MM.1S (cell line): ENCODE measurements at regions not wholly inside any gene's neighbourhood (a gene's known extent, or its start where the extent isn't known, plus 50 kb on each side); places are given as distances from the start of the nearest gene placed in this dataset.

ENCODE experiments used
- DNase-seq: peaks from one replicate; pipeline ENCODE4 v3.0.0-alpha.2; 2015
- H2AFZ ChIP-seq: fragments of 300-600 bp; sonication (generic); 2 replicates; pipeline ENCODE4 v1.6.0; 2016; ENCODE audit warnings: antibody characterized with exemption, low read length
- H3F3A ChIP-seq: fragments of 300-600 bp; sonication (generic); 2 replicates; pipeline ENCODE4 v1.6.1; 2016; ENCODE audit warnings: mild to moderate bottlenecking, antibody characterized with exemption, low read length, moderate library complexity, mixed read lengths; ENCODE audit not compliant: insufficient read depth
- H3K27ac ChIP-seq: fragments of 300-600 bp; sonication (generic); 2 replicates; pipeline ENCODE4 v1.5.1; 2016; ENCODE audit warnings: mild to moderate bottlenecking, low read length
- H3K27me3 ChIP-seq: fragments of 300-600 bp; sonication (generic); replicated peaks from 2 replicates; pipeline ENCODE4 v1.6.0; 2016; ENCODE audit warnings: low read length; ENCODE audit not compliant: insufficient read depth
- H3K36me3 ChIP-seq: fragments of 300-600 bp; sonication (generic); replicated peaks from 2 replicates; pipeline ENCODE4 v1.6.1; 2016; ENCODE audit warnings: mild to moderate bottlenecking, low read length, mixed read lengths; ENCODE audit not compliant: insufficient read depth
- H3K4me1 ChIP-seq: fragments of 300-600 bp; sonication (generic); 2 replicates; pipeline ENCODE4 v1.6.1; 2016; ENCODE audit warnings: low read length, mixed read lengths
- H3K4me2 ChIP-seq: fragments of 300-600 bp; sonication (generic); 2 replicates; pipeline ENCODE4 v1.6.0; 2016; ENCODE audit warnings: low read depth, low read length
- H3K4me3 ChIP-seq: fragments of 300-600 bp; sonication (generic); 2 replicates; pipeline ENCODE4 v1.5.1; 2016; ENCODE audit warnings: low read length, mixed read lengths
- H3K79me2 ChIP-seq: fragments of 300-600 bp; sonication (generic); 2 replicates; pipeline ENCODE4 v1.6.1; 2016; ENCODE audit warnings: mixed run types, low read length, mixed read lengths
- H3K9ac ChIP-seq: fragments of 300-600 bp; sonication (generic); 2 replicates; pipeline ENCODE4 v1.6.1; 2016; ENCODE audit warnings: low read length, mixed read lengths
- H3K9me2 ChIP-seq: fragments of 300-600 bp; sonication (generic); replicated peaks from 2 replicates; pipeline ENCODE4 v1.6.1; 2016; ENCODE audit warnings: mild to moderate bottlenecking, low read length, mixed read lengths; ENCODE audit not compliant: insufficient read depth
- H3K9me3 ChIP-seq: fragments of 300-600 bp; sonication (generic); replicated peaks from 2 replicates; pipeline ENCODE4 v1.6.1; 2016; ENCODE audit warnings: mild to moderate bottlenecking, low read length, mixed read lengths; ENCODE audit not compliant: insufficient read depth
- H4K20me1 ChIP-seq: fragments of 300-600 bp; sonication (generic); 2 replicates; pipeline ENCODE4 v1.6.1; 2016; ENCODE audit warnings: mild to moderate bottlenecking, low read length, moderate library complexity, mixed read lengths; ENCODE audit not compliant: insufficient read depth
- EZH2 ChIP-seq: fragments of 300-600 bp; sonication (generic); optimal IDR thresholded peaks from 2 replicates; pipeline ENCODE3; 2017; ENCODE audit warnings: low read depth, mild to moderate bottlenecking, antibody characterized with exemption, low read length, mixed read lengths
- EZH2phosphoT487 ChIP-seq: fragments of 300-600 bp; sonication (generic); IDR thresholded peaks from 2 replicates; pipeline ENCODE4 v1.6.1; 2018; ENCODE audit warnings: antibody characterized with exemption, low read length
- TF ChIP-seq, protein P1 (sequence below): fragments of 300-600 bp; sonication (generic); IDR thresholded peaks from 2 replicates; pipeline ENCODE4 v1.5.1; 2016; ENCODE audit warnings: antibody characterized with exemption, low read length, mixed read lengths

DNA sequence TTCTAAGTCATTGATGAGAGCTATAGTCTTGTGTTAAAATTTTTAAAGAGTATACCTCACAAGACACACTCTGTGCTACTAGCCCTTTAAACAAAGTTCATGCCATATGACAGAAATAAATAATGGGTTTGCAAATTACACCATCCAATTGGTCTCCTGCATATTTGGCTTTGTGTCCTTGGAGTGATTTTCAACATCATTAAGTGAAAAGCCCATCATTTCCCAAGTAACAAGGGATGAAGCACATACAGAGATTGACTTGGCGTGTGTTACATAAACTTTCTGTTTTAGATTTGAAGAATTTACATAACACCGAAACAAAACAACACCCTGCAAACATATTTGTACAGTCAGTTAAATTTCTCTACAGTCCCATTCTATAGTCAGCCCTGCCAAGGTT lies 216.9 kb upstream of the NEIL3 start:
- Histone ChIP-seq H3K79me2 (no peaks in the 10 kb centered on the region), H3K36me3 (no peaks in the 10 kb centered on the region), H3K9me2 (no peaks in the 10 kb centered on the region), H3K27me3 (no peaks in the 10 kb centered on the region), H2AFZ (no peak overlapping the region), H3K4me2 (no peak overlapping the region), H3K9me3 (no peaks in the 10 kb centered on the region), H3K4me1 (no peaks in the 10 kb centered on the region), H3K27ac (no peak overlapping the region), H3K9ac (no peak overlapping the region), H4K20me1 (no peaks in the 10 kb centered on the region), H3F3A (no peaks in the 10 kb centered on the region), H3K4me3 (no peak overlapping the region)
- TF ChIP-seq EZH2phosphoT487 (no peak), EZH2 (no peak)
- TF ChIP-seq, protein P1, sequence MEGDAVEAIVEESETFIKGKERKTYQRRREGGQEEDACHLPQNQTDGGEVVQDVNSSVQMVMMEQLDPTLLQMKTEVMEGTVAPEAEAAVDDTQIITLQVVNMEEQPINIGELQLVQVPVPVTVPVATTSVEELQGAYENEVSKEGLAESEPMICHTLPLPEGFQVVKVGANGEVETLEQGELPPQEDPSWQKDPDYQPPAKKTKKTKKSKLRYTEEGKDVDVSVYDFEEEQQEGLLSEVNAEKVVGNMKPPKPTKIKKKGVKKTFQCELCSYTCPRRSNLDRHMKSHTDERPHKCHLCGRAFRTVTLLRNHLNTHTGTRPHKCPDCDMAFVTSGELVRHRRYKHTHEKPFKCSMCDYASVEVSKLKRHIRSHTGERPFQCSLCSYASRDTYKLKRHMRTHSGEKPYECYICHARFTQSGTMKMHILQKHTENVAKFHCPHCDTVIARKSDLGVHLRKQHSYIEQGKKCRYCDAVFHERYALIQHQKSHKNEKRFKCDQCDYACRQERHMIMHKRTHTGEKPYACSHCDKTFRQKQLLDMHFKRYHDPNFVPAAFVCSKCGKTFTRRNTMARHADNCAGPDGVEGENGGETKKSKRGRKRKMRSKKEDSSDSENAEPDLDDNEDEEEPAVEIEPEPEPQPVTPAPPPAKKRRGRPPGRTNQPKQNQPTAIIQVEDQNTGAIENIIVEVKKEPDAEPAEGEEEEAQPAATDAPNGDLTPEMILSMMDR = no peak
- no peak for DNase-seq

- Histone ChIP-seq H3K9me3 (no peaks in the 10 kb centered on the region), H4K20me1 (no peaks in the 10 kb centered on the region), H3K27ac (no peak overlapping the region), H3K27me3 (no peaks in the 10 kb centered on the region), H3F3A (no peaks in the 10 kb centered on the region), H3K4me2 (no peak overlapping the region), H2AFZ (no peak overlapping the region), H3K4me1 (no peaks in the 10 kb centered on the region), H3K9me2 (no peaks in the 10 kb centered on the region), H3K4me3 (no peak overlapping the region), H3K79me2 (no peaks in the 10 kb centered on the region), H3K9ac (no peak overlapping the region), H3K36me3 (no peaks in the 10 kb centered on the region)
- peak; percentile 8 for DNase-seq
- TF ChIP-seq, protein P1 = no peak
- TF ChIP-seq EZH2 = no peak
- no peak for TF ChIP-seq EZH2phosphoT487
Observed at GRCh38 chr4:177093964-177094363, 215.7 kb upstream of the NEIL3 start.

DNA sequence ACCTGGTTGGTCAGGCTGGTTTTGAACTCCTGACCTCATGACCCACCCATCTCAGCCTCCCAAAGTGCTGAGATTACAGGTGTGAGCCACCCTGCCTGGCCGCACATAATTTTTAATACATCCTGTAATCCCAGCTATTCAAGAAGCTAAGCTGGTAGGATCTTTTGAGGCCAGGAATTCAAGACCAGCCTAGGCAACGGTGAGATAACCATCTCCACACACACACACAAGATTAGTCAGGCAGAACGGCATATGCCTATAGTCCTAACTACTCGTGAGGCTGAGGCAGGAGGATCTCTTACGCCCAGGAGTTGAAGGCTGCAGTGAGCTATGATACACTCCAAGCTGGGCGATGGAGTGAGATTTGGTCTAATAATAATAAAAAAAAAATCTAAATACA lies 212.4 kb upstream of the NEIL3 start:
- no peaks in the 10 kb centered on the region for H3F3A ChIP-seq
- H3K9me2 ChIP-seq = no peaks in the 10 kb centered on the region
- no peak overlapping the region for H2AFZ ChIP-seq
- DNase-seq = no peak
- H3K36me3 ChIP-seq = no peaks in the 10 kb centered on the region
- H3K4me3 ChIP-seq = no peak overlapping the region
- H3K4me2 ChIP-seq = no peak overlapping the region
- no peaks in the 10 kb centered on the region for H3K9me3 ChIP-seq
- no peaks in the 10 kb centered on the region for H3K27me3 ChIP-seq
- H3K79me2 ChIP-seq = no peaks in the 10 kb centered on the region
- H3K4me1 ChIP-seq = no peaks in the 10 kb centered on the region
- TF ChIP-seq EZH2 (no peak), EZH2phosphoT487 (no peak)
- TF ChIP-seq, protein P1 = no peak
- no peaks in the 10 kb centered on the region for H4K20me1 ChIP-seq
- no peak overlapping the region for H3K9ac ChIP-seq
- H3K27ac ChIP-seq = no peak overlapping the region
